Nephron (organoid): ENCODE measurements at regions not wholly inside any gene's neighbourhood (a gene's known extent, or its start where the extent isn't known, plus 50 kb on each side); places are given as distances from the start of the nearest gene placed in this dataset.

Experiments
- H3K27ac Mint-ChIP-seq, 3 experiments: 2 replicates each; pipeline ENCODE4 v1.8.0; 2020; ENCODE audit warnings: mixed read lengths in 3 of 3, mild to moderate bottlenecking in 2 of 3, moderate library complexity in 1 of 3
- H3K27me3 Mint-ChIP-seq: 2 replicates; pipeline ENCODE4 v1.8.0; 2021; ENCODE audit warnings: low read depth, mild to moderate bottlenecking, moderate library complexity, mixed read lengths
- H3K36me3 Mint-ChIP-seq: 2 replicates; pipeline ENCODE4 v1.8.0; 2020; ENCODE audit warnings: low read depth, mixed read lengths
- H3K4me1 Mint-ChIP-seq: 2 replicates; pipeline ENCODE4 v1.8.0; 2020; ENCODE audit warnings: mixed read lengths
- H3K4me3 Mint-ChIP-seq, 3 experiments: 2 replicates each; pipeline ENCODE4 v1.8.0; 2020; ENCODE audit warnings: mild to moderate bottlenecking in 3 of 3, mixed read lengths in 3 of 3, moderate library complexity in 2 of 3
- H3K9me3 Mint-ChIP-seq: 2 replicates; pipeline ENCODE4 v1.8.0; 2020; ENCODE audit warnings: mixed read lengths
- CTCF ChIP-seq, 3 experiments: fragments of 200-600 bp; sonication (generic); IDR thresholded peaks; one replicate each; pipeline ENCODE4 v1.5.0; 2021; ENCODE audit warnings: antibody characterized with exemption in 3 of 3; ENCODE audit not compliant: unreplicated experiment in 3 of 3

- Mint-ChIP-seq H3K4me3 (no peak overlapping the region), H3K36me3 (no peaks in the 10 kb centered on the region), H3K27me3 (no peaks in the 10 kb centered on the region), H3K9me3 (peaks cover 3% of the 10 kb centered on the region), H3K27ac (no peak overlapping the region), H3K4me1 (no peaks in the 10 kb centered on the region)
- TF ChIP-seq CTCF (IDR thresholded peaks at IDR 0.05; ENCODE audit: unreplicated experiment in 3 of 3) = no peak
Observed at GRCh38 chr10:92778091-92778490, 70.2 kb upstream of the EXOC6 start.

- H3K27ac Mint-ChIP-seq = no peak overlapping the region
- H3K36me3 Mint-ChIP-seq = no peaks in the 10 kb centered on the region
- H3K4me1 Mint-ChIP-seq = no peaks in the 10 kb centered on the region
- peaks cover 7% of the 10 kb centered on the region for H3K27me3 Mint-ChIP-seq
- H3K9me3 Mint-ChIP-seq = no peaks in the 10 kb centered on the region
- no peak for TF ChIP-seq CTCF (IDR thresholded peaks at IDR 0.05; ENCODE audit: unreplicated experiment in 3 of 3)
- no peak overlapping the region for H3K4me3 Mint-ChIP-seq
Observed at GRCh38 chr10:92785118-92785517, 63.2 kb upstream of the EXOC6 start.

GRCh38 chr10:92787557-92788152 lies 60.7 kb upstream of the EXOC6 start:
- Mint-ChIP-seq H3K4me1 (no peaks in the 10 kb centered on the region), H3K9me3 (no peaks in the 10 kb centered on the region), H3K4me3 (no peak overlapping the region), H3K27me3 (peaks cover 7% of the 10 kb centered on the region), H3K27ac (no peak overlapping the region), H3K36me3 (no peaks in the 10 kb centered on the region)
- no peak for TF ChIP-seq CTCF (IDR thresholded peaks at IDR 0.05; ENCODE audit: unreplicated experiment in 3 of 3)

- Mint-ChIP-seq H3K27ac (no peak overlapping the region), H3K27me3 (peaks cover 7% of the 10 kb centered on the region), H3K9me3 (no peaks in the 10 kb centered on the region), H3K4me3 (no peak overlapping the region), H3K36me3 (no peaks in the 10 kb centered on the region), H3K4me1 (no peaks in the 10 kb centered on the region)
- TF ChIP-seq CTCF (IDR thresholded peaks at IDR 0.05; ENCODE audit: unreplicated experiment in 3 of 3) = no peak
Observed at GRCh38 chr10:92789067-92789466, 59.3 kb upstream of the EXOC6 start.

GRCh38 chr10:92789786-92790185 lies 58.5 kb upstream of the EXOC6 start:
- H3K27me3 Mint-ChIP-seq = peaks cover 7% of the 10 kb centered on the region
- no peak overlapping the region for H3K27ac Mint-ChIP-seq
- TF ChIP-seq CTCF (IDR thresholded peaks at IDR 0.05; ENCODE audit: unreplicated experiment in 3 of 3) = no peak

GRCh38 chr10:92790440-92790839 lies 57.9 kb upstream of the EXOC6 start:
- no peak for TF ChIP-seq CTCF (IDR thresholded peaks at IDR 0.05; ENCODE audit: unreplicated experiment in 3 of 3)
- Mint-ChIP-seq H3K27ac (no peak overlapping the region), H3K4me1 (no peaks in the 10 kb centered on the region), H3K9me3 (peaks cover 2% of the 10 kb centered on the region), H3K27me3 (peaks cover 6% of the 10 kb centered on the region), H3K36me3 (no peaks in the 10 kb centered on the region), H3K4me3 (no peak overlapping the region)

More at GRCh38 chr10:92789786-92790185, 58.5 kb upstream of the EXOC6 start:
- Mint-ChIP-seq H3K36me3 (no peaks in the 10 kb centered on the region), H3K4me1 (no peaks in the 10 kb centered on the region), H3K9me3 (no peaks in the 10 kb centered on the region), H3K4me3 (no peak overlapping the region)
